ENCODE measurements at regions not wholly inside any gene's neighbourhood (a gene's known extent, or its start where the extent isn't known, plus 50 kb on each side); places are given as distances from the start of the nearest gene placed in this dataset.

- TF ChIP-seq, protein P1, sequence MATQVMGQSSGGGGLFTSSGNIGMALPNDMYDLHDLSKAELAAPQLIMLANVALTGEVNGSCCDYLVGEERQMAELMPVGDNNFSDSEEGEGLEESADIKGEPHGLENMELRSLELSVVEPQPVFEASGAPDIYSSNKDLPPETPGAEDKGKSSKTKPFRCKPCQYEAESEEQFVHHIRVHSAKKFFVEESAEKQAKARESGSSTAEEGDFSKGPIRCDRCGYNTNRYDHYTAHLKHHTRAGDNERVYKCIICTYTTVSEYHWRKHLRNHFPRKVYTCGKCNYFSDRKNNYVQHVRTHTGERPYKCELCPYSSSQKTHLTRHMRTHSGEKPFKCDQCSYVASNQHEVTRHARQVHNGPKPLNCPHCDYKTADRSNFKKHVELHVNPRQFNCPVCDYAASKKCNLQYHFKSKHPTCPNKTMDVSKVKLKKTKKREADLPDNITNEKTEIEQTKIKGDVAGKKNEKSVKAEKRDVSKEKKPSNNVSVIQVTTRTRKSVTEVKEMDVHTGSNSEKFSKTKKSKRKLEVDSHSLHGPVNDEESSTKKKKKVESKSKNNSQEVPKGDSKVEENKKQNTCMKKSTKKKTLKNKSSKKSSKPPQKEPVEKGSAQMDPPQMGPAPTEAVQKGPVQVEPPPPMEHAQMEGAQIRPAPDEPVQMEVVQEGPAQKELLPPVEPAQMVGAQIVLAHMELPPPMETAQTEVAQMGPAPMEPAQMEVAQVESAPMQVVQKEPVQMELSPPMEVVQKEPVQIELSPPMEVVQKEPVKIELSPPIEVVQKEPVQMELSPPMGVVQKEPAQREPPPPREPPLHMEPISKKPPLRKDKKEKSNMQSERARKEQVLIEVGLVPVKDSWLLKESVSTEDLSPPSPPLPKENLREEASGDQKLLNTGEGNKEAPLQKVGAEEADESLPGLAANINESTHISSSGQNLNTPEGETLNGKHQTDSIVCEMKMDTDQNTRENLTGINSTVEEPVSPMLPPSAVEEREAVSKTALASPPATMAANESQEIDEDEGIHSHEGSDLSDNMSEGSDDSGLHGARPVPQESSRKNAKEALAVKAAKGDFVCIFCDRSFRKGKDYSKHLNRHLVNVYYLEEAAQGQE (IDR thresholded peaks at IDR 0.05; ENCODE audit: insufficient replicate concordance, low read depth) = no peak
- TF ChIP-seq, protein P2, sequence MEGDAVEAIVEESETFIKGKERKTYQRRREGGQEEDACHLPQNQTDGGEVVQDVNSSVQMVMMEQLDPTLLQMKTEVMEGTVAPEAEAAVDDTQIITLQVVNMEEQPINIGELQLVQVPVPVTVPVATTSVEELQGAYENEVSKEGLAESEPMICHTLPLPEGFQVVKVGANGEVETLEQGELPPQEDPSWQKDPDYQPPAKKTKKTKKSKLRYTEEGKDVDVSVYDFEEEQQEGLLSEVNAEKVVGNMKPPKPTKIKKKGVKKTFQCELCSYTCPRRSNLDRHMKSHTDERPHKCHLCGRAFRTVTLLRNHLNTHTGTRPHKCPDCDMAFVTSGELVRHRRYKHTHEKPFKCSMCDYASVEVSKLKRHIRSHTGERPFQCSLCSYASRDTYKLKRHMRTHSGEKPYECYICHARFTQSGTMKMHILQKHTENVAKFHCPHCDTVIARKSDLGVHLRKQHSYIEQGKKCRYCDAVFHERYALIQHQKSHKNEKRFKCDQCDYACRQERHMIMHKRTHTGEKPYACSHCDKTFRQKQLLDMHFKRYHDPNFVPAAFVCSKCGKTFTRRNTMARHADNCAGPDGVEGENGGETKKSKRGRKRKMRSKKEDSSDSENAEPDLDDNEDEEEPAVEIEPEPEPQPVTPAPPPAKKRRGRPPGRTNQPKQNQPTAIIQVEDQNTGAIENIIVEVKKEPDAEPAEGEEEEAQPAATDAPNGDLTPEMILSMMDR (IDR thresholded peaks at IDR 0.05; ENCODE audit: insufficient read depth, low read length) = no peak
- TF ChIP-seq POLR2AphosphoS5 (IDR thresholded peaks at IDR 0.05; ENCODE audit: low read depth) (no peak), SPI1 (IDR thresholded peaks at IDR 0.05; ENCODE audit: borderline replicate concordance, low read depth) (no peak), GABPA (IDR thresholded peaks at IDR 0.05; ENCODE audit: low read depth) (no peak)
- Histone ChIP-seq H3K4me3 (replicated peaks; ENCODE audit: insufficient read depth, low read length) (no peak overlapping the region), H3K27me3 (ENCODE audit: insufficient read depth, poor library complexity, severe bottlenecking) (peaks cover 7% of the 10 kb centered on the region), H3K27ac (replicated peaks) (no peak overlapping the region)
- DNase-seq (ENCODE audit: low read depth in 1 of 2, low spot score in 1 of 2) = no peak
Observed at GRCh38 chr1:201753492-201753891, 75.5 kb upstream of the IPO9 start.

- no peak overlapping the region for H3K27ac ChIP-seq (replicated peaks)
- no peak for DNase-seq (ENCODE audit: low read depth in 1 of 2, low spot score in 1 of 2)
- peaks cover 7% of the 10 kb centered on the region for H3K27me3 ChIP-seq (ENCODE audit: insufficient read depth, poor library complexity, severe bottlenecking)
- TF ChIP-seq POLR2AphosphoS5 (IDR thresholded peaks at IDR 0.05; ENCODE audit: low read depth) (no peak), GABPA (IDR thresholded peaks at IDR 0.05; ENCODE audit: low read depth) (no peak), SPI1 (IDR thresholded peaks at IDR 0.05; ENCODE audit: borderline replicate concordance, low read depth) (no peak)
- TF ChIP-seq, protein P1 (IDR thresholded peaks at IDR 0.05; ENCODE audit: insufficient replicate concordance, low read depth) = no peak
- TF ChIP-seq, protein P2 (IDR thresholded peaks at IDR 0.05; ENCODE audit: insufficient read depth, low read length) = no peak
- H3K4me3 ChIP-seq (replicated peaks; ENCODE audit: insufficient read depth, low read length) = no peak overlapping the region
Observed at GRCh38 chr1:201754353-201754752, 74.6 kb upstream of the IPO9 start.

GRCh38 chr1:201755200-201755599 is 73.8 kb upstream of the IPO9 start:
- Histone ChIP-seq H3K27me3 (ENCODE audit: insufficient read depth, poor library complexity, severe bottlenecking) (peaks cover 7% of the 10 kb centered on the region), H3K27ac (replicated peaks) (no peak overlapping the region), H3K4me3 (replicated peaks; ENCODE audit: insufficient read depth, low read length) (no peak overlapping the region)
- no peak for DNase-seq (ENCODE audit: low read depth in 1 of 2, low spot score in 1 of 2)
- TF ChIP-seq, protein P2 (IDR thresholded peaks at IDR 0.05; ENCODE audit: insufficient read depth, low read length) = no peak
- TF ChIP-seq, protein P1 (IDR thresholded peaks at IDR 0.05; ENCODE audit: insufficient replicate concordance, low read depth) = no peak
- TF ChIP-seq POLR2AphosphoS5 (IDR thresholded peaks at IDR 0.05; ENCODE audit: low read depth) (no peak), SPI1 (IDR thresholded peaks at IDR 0.05; ENCODE audit: borderline replicate concordance, low read depth) (no peak), GABPA (IDR thresholded peaks at IDR 0.05; ENCODE audit: low read depth) (no peak)

Measured in HL-60 (cell line).